ENCODE measurements at regions not wholly inside any gene's neighbourhood (a gene's known extent, or its start where the extent isn't known, plus 50 kb on each side); places are given as distances from the start of the nearest gene placed in this dataset.

- TF ChIP-seq, protein P1, sequence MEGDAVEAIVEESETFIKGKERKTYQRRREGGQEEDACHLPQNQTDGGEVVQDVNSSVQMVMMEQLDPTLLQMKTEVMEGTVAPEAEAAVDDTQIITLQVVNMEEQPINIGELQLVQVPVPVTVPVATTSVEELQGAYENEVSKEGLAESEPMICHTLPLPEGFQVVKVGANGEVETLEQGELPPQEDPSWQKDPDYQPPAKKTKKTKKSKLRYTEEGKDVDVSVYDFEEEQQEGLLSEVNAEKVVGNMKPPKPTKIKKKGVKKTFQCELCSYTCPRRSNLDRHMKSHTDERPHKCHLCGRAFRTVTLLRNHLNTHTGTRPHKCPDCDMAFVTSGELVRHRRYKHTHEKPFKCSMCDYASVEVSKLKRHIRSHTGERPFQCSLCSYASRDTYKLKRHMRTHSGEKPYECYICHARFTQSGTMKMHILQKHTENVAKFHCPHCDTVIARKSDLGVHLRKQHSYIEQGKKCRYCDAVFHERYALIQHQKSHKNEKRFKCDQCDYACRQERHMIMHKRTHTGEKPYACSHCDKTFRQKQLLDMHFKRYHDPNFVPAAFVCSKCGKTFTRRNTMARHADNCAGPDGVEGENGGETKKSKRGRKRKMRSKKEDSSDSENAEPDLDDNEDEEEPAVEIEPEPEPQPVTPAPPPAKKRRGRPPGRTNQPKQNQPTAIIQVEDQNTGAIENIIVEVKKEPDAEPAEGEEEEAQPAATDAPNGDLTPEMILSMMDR (IDR thresholded peaks at IDR 0.05 in 4 of 5, conservative IDR thresholded peaks at IDR 0.05 in 1 of 5) = no peak
- no peak for TF ChIP-seq POLR2A (IDR thresholded peaks at IDR 0.05)
Observed at GRCh38 chr7:17463511-17464085, 165.1 kb downstream of the AHR start.
